Type B pancreatic cell (in vitro differentiated cells): ENCODE measurements at regions not wholly inside any gene's neighbourhood (a gene's known extent, or its start where the extent isn't known, plus 50 kb on each side); places are given as distances from the start of the nearest gene placed in this dataset.
A peak's percentile ranks its signal among the peaks of the same experiment; 100 is the strongest.

ENCODE experiments used
- DNase-seq: peaks from one replicate; pipeline ENCODE4 v3.0.0; 2021; ENCODE audit warnings: mixed read lengths; ENCODE audit not compliant: unreplicated experiment; ENCODE audit errors: extremely low spot score
- H3K27ac Mint-ChIP-seq: 2 replicates; pipeline ENCODE4 v1.8.0; 2021; ENCODE audit warnings: mild to moderate bottlenecking, mixed read lengths
- H3K27me3 Mint-ChIP-seq: 2 replicates; pipeline ENCODE4 v1.8.0; 2021; ENCODE audit warnings: mixed read lengths
- H3K36me3 Mint-ChIP-seq: 2 replicates; pipeline ENCODE4 v1.8.0; 2021; ENCODE audit warnings: mixed read lengths
- H3K4me1 Mint-ChIP-seq: one replicate; pipeline ENCODE4 v1.8.0; 2021; ENCODE audit warnings: mixed read lengths; ENCODE audit not compliant: unreplicated experiment
- H3K4me3 Mint-ChIP-seq: 2 replicates; pipeline ENCODE4 v1.8.0; 2021; ENCODE audit warnings: mild to moderate bottlenecking, mixed read lengths
- H3K9me3 Mint-ChIP-seq: 2 replicates; pipeline ENCODE4 v1.8.0; 2021; ENCODE audit warnings: mixed read lengths
- CTCF ChIP-seq: fragments of 200-600 bp; sonication (generic); conservative IDR thresholded peaks from 2 replicates; pipeline ENCODE4 v1.5.0; 2021; ENCODE audit warnings: antibody characterized with exemption, mild to moderate bottlenecking

DNA sequence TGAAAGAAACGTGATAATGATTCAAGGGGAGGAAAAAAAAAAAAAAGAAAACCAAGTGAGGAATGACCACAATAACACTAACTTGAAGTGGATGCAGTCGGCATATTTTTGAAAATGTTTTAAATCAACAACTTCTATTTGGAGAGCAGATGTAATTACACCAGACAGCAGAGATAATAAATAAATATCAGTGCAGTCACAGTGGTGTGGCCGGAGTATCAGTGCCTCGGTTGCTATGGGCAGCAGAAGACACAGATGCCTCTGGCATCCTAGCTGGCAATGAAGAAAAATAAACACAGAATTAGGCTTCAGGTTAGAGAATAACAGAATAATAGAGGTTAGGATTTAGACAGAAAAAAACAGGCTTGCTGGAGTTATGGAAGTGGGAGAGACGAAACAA, 888.3 kb downstream of the LTN1 start:
- Mint-ChIP-seq H3K9me3 (no peaks in the 10 kb centered on the region), H3K27me3 (no peaks in the 10 kb centered on the region), H3K4me1 (peaks cover 7% of the 10 kb centered on the region), H3K36me3 (no peaks in the 10 kb centered on the region), H3K4me3 (no peak overlapping the region), H3K27ac (no peak overlapping the region)
- DNase-seq: no peak
- TF ChIP-seq CTCF: no peak

- no peak overlapping the region for H3K27ac Mint-ChIP-seq
- H3K36me3 Mint-ChIP-seq: no peaks in the 10 kb centered on the region
- no peak overlapping the region for H3K4me3 Mint-ChIP-seq
- DNase-seq: no peak
- no peak for TF ChIP-seq CTCF
- no peaks in the 10 kb centered on the region for H3K27me3 Mint-ChIP-seq
- no peaks in the 10 kb centered on the region for H3K9me3 Mint-ChIP-seq
- peaks cover 7% of the 10 kb centered on the region for H3K4me1 Mint-ChIP-seq
Observed at GRCh38 chr21:28100366-28100765, 892.3 kb downstream of the LTN1 start.

- TF ChIP-seq CTCF: no peak
- Mint-ChIP-seq H3K36me3 (no peaks in the 10 kb centered on the region), H3K9me3 (no peaks in the 10 kb centered on the region), H3K4me3 (no peak overlapping the region), H3K27ac (no peak overlapping the region), H3K27me3 (no peaks in the 10 kb centered on the region), H3K4me1 (no peaks in the 10 kb centered on the region)
- DNase-seq: no peak
Observed at GRCh38 chr21:28099001-28099705, 893.5 kb downstream of the LTN1 start.

GRCh38 chr21:28091466-28091865, 901.2 kb downstream of the LTN1 start:
- Mint-ChIP-seq H3K4me3 (no peak overlapping the region), H3K4me1 (no peaks in the 10 kb centered on the region), H3K36me3 (no peaks in the 10 kb centered on the region), H3K27me3 (no peaks in the 10 kb centered on the region), H3K27ac (no peak overlapping the region), H3K9me3 (peaks cover 7% of the 10 kb centered on the region)
- no peak for DNase-seq
- no peak for TF ChIP-seq CTCF

GRCh38 chr21:28090546-28090945, 902.1 kb downstream of the LTN1 start:
- H3K27ac Mint-ChIP-seq: peak overlapping the region; percentile 46
- peak overlapping the region; percentile 29 for H3K4me3 Mint-ChIP-seq

More at GRCh38 chr21:28090546-28090945, 902.1 kb downstream of the LTN1 start:
- Mint-ChIP-seq H3K36me3 (no peaks in the 10 kb centered on the region), H3K9me3 (peaks cover 11% of the 10 kb centered on the region), H3K27me3 (no peaks in the 10 kb centered on the region), H3K4me1 (no peaks in the 10 kb centered on the region)
- DNase-seq: no peak
- no peak for TF ChIP-seq CTCF
